Putamen (tissue), 1 donor: ENCODE measurements at regions not wholly inside any gene's neighbourhood (a gene's known extent, or its start where the extent isn't known, plus 50 kb on each side); places are given as distances from the start of the nearest gene placed in this dataset.

ENCODE experiments used
- DNase-seq: peaks from one replicate; pipeline ENCODE4 v3.0.0-alpha.2; 2016; ENCODE audit warnings: low spot score

DNA sequence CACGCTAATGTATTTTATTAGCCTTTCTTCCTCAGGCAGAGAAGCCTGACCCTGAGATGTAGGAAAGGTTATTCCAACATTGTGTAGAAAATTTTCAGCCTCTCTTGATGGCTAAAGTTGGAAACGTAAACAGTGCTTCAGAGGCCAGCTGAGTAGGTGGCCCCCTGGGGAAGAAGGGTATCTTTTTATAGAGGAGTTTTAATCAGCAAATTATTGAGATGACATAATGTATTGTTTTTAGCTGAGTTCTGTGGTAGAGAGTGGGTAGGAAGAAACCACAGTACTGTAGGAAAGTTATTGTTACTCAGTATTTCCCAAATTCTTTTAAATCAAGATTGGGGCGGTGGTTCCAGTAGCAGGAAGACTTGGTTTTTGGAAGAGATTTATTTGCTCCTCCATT is 268.8 kb downstream of the DLEU7 start:
- no peak for DNase-seq

DNA sequence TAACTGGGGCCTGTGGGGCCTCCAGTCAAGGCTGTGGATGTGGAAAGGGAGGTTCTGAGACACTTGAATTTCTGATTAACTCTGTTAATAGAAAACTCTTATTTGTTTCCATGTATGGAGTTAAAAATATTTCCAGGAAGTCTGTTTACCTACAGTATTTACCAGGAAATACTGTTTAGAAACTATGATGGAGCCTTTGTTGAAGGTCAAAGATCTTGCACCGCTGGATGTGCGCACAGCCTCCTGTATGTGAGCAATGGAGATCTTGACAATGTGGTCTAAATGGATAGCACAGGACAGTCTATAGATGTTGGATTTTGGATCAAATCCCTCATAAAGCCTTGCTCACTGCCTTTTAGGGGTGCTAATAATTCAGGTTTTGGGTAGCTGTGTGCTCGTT is 268.4 kb downstream of the DLEU7 start:
- no peak for DNase-seq

GRCh38 chr13:50576156-50576555 is 267.3 kb downstream of the DLEU7 start:
- DNase-seq: no peak

GRCh38 chr13:50577806-50578205 is 265.7 kb downstream of the DLEU7 start:
- no peak for DNase-seq

- no peak for DNase-seq
Observed at GRCh38 chr13:50580684-50581305, 262.7 kb downstream of the DLEU7 start.

GRCh38 chr13:50581586-50582196 is 261.8 kb downstream of the DLEU7 start:
- DNase-seq: no peak

- no peak for DNase-seq
Observed at GRCh38 chr13:50584856-50585580, 258.5 kb downstream of the DLEU7 start.

- DNase-seq: no peak
Observed at GRCh38 chr13:50585674-50586413, 257.6 kb downstream of the DLEU7 start.

- DNase-seq: no peak
Observed at GRCh38 chr13:50586414-50587083, 256.9 kb downstream of the DLEU7 start.

- no peak for DNase-seq
Observed at GRCh38 chr13:50587115-50587514, 256.4 kb downstream of the DLEU7 start.

- no peak for DNase-seq
Observed at GRCh38 chr13:50587645-50588373, 255.7 kb downstream of the DLEU7 start.

- no peak for DNase-seq
Observed at GRCh38 chr13:50588491-50589130, 254.9 kb downstream of the DLEU7 start.

- DNase-seq: no peak
Observed at GRCh38 chr13:50589139-50589538, 254.4 kb downstream of the DLEU7 start.

DNA sequence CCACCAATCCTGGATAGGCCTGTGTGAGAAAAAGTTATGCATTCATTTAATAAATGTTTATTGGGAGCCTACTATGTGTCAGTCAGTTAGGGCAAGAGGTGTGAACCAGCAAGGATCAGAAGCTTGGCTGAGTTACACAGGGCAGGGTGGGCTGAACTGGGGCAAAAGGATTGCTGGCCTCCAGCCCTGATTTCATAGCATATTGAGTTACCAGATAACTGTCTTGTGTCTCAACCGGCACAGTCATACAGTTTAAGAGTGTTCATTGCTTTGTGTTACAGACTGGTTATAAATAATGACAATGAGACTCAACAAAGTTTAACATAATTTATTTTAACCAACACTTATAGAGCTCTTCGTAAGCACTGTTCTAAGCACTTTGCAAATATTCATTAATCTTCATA is 253.8 kb downstream of the DLEU7 start:
- no peak for DNase-seq

GRCh38 chr13:50592412-50593155 is 250.9 kb downstream of the DLEU7 start:
- no peak for DNase-seq

GRCh38 chr13:50593207-50593606 is 250.3 kb downstream of the DLEU7 start:
- DNase-seq: no peak

DNA sequence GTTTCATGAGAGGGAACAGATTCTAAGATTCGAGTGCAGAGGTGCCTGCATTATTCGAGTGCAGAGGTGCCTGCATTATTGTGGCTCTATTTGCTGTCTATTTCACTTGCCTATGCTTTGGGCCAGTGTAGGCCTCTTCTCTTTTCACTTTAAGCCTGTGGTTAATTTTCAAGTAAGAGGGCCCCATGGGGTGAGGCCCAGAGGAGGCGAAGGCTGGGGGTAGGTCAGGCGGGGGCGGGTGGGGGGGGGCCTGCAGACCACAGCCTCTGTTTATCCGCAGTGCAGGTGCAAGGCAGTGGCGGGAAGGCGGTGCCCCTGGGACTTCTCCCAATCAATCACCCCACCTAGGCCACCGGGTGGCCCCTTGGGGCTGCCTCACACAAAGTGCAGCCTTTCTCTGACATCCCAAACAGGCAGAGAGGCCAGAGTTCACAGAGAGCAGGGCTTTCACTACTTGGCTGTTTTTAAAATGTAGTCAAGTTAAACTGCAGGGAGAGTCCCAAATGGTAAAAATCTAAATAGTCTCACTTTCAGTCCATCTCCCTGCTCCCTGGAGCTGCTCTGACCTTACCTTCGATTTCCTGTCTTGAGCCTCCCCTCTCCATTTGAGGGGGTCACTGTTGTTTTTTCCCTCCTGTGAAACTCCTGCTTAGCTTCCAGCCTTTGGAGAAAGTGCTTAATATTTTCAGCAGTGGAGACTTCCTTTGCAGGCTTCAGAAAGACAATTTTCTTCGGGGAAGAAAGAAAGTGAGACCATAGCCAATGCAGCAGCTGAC is 249.0 kb downstream of the DLEU7 start:
- no peak for DNase-seq

DNA sequence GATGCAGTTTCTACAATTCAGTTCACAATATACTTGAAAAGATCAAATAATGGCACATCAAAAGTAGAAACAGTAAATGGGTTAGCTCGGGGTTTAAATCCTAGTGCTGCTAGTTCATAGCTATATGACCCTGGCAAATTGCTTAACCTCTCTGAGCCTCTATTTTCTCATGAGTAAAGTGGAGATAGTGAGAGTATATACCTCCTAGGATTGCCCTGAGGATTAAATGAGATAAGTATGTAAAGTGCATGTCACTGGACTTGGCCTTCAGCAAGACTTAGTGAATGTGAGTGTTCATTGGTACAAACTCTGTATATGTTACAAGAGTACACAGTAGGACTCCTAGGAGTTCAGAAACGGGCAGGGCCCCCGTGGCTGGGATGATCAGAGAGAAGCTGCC is 248.3 kb downstream of the DLEU7 start:
- no peak for DNase-seq

DNA sequence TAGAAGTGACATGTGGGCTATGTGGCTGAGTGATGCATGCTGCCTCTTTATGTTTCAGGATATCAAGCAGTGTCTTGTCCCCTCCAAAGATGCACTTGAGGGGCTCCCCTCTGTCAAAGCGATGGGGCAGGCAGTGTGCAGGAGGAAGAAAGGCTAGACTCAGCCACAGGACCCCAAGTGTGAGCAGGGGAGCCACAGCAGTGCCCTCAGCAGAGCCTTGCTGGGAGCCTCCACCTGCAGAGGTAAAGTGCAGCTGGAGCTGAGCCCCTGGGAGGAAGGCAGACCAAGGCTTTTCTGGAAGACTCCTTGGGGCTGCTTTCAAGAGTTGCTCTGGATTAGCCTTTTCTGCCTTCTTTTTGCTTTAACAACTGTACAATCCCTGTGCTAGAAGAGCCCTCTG is 247.3 kb downstream of the DLEU7 start:
- DNase-seq: no peak
